ENCODE measurements at regions not wholly inside any gene's neighbourhood (a gene's known extent, or its start where the extent isn't known, plus 50 kb on each side); places are given as distances from the start of the nearest gene placed in this dataset.

GRCh38 chr7:25913598-25914224 lies 238.3 kb upstream of the NFE2L3 start:
- no peak overlapping the region for H3K9ac ChIP-seq (ENCODE audit: low read length)
- peaks cover 2% of the 10 kb centered on the region for H3K36me3 ChIP-seq (replicated peaks; ENCODE audit: low read depth, low read length)
- no peaks in the 10 kb centered on the region; the same call in 1 of the 2 replicates for H3K9me3 ChIP-seq (ENCODE audit: insufficient read depth, low read length)
- H3K27ac ChIP-seq (ENCODE audit: low read length), result no peak overlapping the region
- H3K79me2 ChIP-seq (ENCODE audit: low read length), result no peaks in the 10 kb centered on the region
- no peak overlapping the region for H2AFZ ChIP-seq (ENCODE audit: low read depth, low read length)
- H3K4me2 ChIP-seq (ENCODE audit: low read length), result no peak overlapping the region
- peaks cover 18% of the 10 kb centered on the region for H3K4me1 ChIP-seq (ENCODE audit: low read length)
- H4K20me1 ChIP-seq (ENCODE audit: insufficient read depth, low read length), result no peaks in the 10 kb centered on the region
- H3K4me3 ChIP-seq (ENCODE audit: low read length), result no peak overlapping the region
- TF ChIP-seq CTCF (IDR thresholded peaks at IDR 0.05; ENCODE audit: low read depth, low read length) (no peak), EZH2phosphoT487 (IDR thresholded peaks at IDR 0.05; ENCODE audit: low read depth) (no peak)
- H3K27me3 ChIP-seq (ENCODE audit: low read depth, low read length), result no peaks in the 10 kb centered on the region

GRCh38 chr7:25918731-25919130 lies 233.3 kb upstream of the NFE2L3 start:
- H3K4me2 ChIP-seq (ENCODE audit: low read length), result no peak overlapping the region
- H3K27ac ChIP-seq (ENCODE audit: low read length), result no peak overlapping the region
- no peaks in the 10 kb centered on the region; the same call in 1 of the 2 replicates for H3K9me3 ChIP-seq (ENCODE audit: insufficient read depth, low read length)
- H3K79me2 ChIP-seq (ENCODE audit: low read length), result no peaks in the 10 kb centered on the region
- H4K20me1 ChIP-seq (ENCODE audit: insufficient read depth, low read length), result no peaks in the 10 kb centered on the region
- peaks cover 18% of the 10 kb centered on the region for H3K4me1 ChIP-seq (ENCODE audit: low read length)
- H3K4me3 ChIP-seq (ENCODE audit: low read length), result no peak overlapping the region
- H3K27me3 ChIP-seq (ENCODE audit: low read depth, low read length), result no peaks in the 10 kb centered on the region
- TF ChIP-seq EZH2phosphoT487 (IDR thresholded peaks at IDR 0.05; ENCODE audit: low read depth) (no peak), CTCF (IDR thresholded peaks at IDR 0.05; ENCODE audit: low read depth, low read length) (no peak)
- no peak overlapping the region for H2AFZ ChIP-seq (ENCODE audit: low read depth, low read length)
- H3K36me3 ChIP-seq (replicated peaks; ENCODE audit: low read depth, low read length), result peaks cover 2% of the 10 kb centered on the region
- no peak overlapping the region for H3K9ac ChIP-seq (ENCODE audit: low read length)

GRCh38 chr7:25922296-25922695 lies 229.7 kb upstream of the NFE2L3 start:
- no peak overlapping the region for H3K4me2 ChIP-seq (ENCODE audit: low read length)

More at GRCh38 chr7:25922296-25922695, 229.7 kb upstream of the NFE2L3 start:
- Histone ChIP-seq H4K20me1 (ENCODE audit: insufficient read depth, low read length) (no peaks in the 10 kb centered on the region), H3K36me3 (replicated peaks; ENCODE audit: low read depth, low read length) (peaks cover 2% of the 10 kb centered on the region), H3K9me3 (ENCODE audit: insufficient read depth, low read length) (no peaks in the 10 kb centered on the region; the same call in 1 of the 2 replicates), H3K4me1 (ENCODE audit: low read length) (peaks cover 18% of the 10 kb centered on the region), H3K27ac (ENCODE audit: low read length) (no peak overlapping the region), H3K4me3 (ENCODE audit: low read length) (no peak overlapping the region), H3K9ac (ENCODE audit: low read length) (no peak overlapping the region), H3K27me3 (ENCODE audit: low read depth, low read length) (no peaks in the 10 kb centered on the region), H3K79me2 (ENCODE audit: low read length) (no peaks in the 10 kb centered on the region), H2AFZ (ENCODE audit: low read depth, low read length) (no peak overlapping the region)
- TF ChIP-seq CTCF (IDR thresholded peaks at IDR 0.05; ENCODE audit: low read depth, low read length) (no peak), EZH2phosphoT487 (IDR thresholded peaks at IDR 0.05; ENCODE audit: low read depth) (no peak)

All from OCI-LY3 (cell line).